Effector CD8-positive, alpha-beta T cell (primary cell): ENCODE measurements at regions not wholly inside any gene's neighbourhood (a gene's known extent, or its start where the extent isn't known, plus 50 kb on each side); places are given as distances from the start of the nearest gene placed in this dataset.
"Not testable (repeated sequence)": the region's sequence is repeated elsewhere in the genome, so short reads cannot be mapped to it uniquely, and the experiment has no call there.

Source experiments
- DNase-seq: peaks from one replicate; lab custom pipeline; 2025; lab: John Stamatoyannopoulos, UW

DNA sequence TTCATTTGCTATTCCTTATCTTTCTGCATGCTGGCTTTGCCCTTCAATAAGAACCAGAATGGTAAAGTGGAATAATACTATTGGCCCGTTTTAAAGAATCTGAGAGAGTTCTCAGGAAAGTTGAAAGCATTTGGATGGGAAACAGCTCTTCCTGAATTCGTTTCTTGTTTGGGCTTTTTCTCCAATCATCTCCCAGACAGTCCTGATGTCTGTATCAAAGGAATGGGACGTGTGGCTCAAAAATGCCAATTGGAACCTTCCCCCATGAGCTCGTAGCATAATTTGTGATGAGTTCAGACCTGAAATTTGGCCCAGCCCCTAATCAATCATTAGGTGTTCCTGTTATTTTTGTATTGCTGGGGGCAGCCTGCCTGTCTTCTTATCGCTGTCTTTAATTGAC lies 75.8 kb upstream of the BACH2 start:
- no peak for DNase-seq

DNA sequence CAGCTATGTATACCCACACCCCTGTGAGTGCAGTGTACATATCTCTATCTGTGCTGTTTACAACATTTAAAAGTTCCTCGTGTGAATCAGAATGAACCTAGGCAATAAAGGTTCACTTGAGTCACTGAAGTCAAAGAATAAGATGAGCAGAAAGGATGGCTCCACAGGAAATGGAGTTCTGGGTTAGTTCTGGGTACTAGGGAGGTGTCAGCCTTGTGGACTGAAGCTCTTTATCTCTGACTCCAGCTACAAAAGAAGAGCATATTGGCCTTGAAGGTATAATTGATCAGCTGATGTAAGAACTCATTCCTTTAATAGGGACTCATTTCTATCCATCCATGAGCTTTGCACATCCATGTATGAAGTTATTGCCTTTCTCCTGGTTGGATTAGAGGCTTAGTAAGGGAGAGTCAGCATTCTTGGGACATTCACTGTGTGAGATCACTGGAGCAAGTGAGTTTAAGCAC lies 73.9 kb upstream of the BACH2 start:
- DNase-seq = no peak

DNA sequence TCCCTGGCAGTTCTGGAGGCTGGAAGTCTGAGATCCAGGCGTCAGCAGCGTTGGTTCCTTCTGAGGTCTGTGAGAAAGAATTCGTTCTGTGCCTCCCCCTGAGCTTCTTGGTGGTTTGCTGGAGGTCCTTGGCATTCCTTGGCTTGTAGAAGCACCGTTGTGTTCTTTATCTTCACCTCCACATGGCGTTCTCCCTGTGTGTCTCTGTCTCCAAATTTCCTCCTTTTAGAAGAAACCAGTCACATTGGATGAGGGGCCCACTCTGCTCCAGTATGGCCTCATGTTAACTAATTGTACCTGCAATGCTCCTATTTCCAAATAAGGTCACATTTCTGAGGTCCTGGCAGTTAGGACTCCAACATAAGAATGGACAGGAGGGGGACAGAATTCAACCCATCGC lies 73.0 kb upstream of the BACH2 start:
- DNase-seq = no peak

DNA sequence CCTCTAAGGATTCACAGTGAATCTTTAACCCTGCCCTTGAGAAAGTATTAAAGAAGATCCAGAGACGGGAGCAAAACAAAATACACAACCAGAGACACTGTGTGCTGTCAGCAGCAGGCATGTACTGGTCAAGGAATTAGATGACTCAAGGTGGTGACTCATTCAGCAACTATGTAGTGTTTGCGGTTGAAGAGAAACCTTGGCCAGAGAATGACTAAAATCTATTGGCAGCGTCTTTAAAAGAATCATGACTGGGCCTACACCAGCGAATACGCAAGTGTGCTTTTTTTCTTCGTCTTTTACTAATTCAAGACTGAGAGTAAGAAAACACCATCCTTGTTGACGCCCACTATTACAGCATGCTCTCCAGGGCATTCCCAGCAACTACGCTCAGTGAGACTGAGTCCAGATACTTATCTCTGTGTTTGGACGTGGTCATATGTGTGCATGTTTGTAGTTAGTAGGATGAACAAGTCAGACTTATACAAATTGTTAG lies 72.4 kb upstream of the BACH2 start:
- DNase-seq = no peak

DNA sequence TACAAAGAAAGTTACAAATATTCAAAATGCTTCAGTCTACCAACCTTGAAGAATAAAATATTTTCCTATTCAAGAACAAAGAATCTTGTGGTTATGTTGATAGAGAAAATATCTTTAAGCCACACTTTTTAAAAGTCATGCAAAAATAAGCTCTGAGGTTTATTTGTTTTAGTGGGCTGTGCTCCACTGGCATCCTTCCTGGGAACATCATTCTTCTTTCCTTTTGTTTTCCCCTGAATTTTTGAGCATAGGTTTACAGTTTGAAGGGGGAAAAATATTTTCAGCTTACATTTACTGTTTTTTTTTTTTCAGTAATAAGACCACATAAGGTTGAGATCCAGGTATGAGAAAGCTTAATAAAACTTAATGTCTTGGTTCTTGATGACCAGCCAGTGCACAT lies 72.0 kb upstream of the BACH2 start:
- no peak for DNase-seq

DNA sequence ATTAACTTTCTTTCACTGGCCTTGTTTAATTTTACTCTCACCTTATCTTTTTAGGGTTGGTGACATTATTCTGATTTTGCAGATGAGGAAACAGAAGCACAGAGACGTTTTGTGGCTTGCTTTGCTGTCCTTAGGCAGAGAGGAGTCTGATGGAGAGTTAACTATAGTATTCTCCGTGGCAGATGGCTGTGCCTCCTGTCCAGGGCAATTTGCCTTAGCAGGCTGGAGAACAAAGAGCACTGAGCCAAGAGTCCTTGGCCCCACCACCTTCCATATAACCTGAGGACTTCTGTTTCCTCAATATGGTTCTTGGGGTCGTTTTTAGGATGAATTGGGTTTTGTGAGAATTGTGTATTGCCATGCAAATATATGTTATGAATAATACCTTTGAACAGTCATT lies 71.4 kb upstream of the BACH2 start:
- no peak for DNase-seq

DNA sequence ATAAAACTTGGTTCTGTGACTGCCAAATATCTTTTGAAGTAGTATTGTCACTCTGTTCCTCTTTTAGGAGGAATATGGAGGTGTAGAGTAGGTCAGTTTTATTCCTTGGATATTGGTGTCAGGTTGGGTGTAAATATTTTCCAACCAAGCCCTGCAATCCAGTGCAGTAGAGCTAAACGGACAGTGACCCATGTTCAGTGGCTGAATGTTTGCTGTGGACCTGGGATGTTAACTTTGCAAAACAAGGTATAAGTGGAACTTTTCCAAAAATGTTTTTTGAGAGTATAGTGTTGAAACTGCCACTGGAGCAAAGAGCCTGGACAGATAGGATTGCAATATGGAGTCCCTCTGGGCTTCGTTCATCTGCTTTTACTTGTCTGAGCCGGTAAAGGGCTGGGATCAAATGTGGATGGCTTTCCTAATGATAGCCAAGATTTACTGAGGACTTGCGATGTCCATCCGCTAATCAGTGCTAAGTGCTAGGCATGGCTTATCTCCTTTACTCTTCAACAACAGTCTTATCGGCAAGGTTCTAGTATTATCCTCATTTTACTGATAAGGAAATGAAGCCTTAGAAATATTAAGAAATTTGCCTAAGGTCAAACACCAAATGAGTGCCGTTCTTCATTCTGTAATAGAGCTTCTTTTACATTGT lies 69.0 kb upstream of the BACH2 start:
- no peak for DNase-seq

DNA sequence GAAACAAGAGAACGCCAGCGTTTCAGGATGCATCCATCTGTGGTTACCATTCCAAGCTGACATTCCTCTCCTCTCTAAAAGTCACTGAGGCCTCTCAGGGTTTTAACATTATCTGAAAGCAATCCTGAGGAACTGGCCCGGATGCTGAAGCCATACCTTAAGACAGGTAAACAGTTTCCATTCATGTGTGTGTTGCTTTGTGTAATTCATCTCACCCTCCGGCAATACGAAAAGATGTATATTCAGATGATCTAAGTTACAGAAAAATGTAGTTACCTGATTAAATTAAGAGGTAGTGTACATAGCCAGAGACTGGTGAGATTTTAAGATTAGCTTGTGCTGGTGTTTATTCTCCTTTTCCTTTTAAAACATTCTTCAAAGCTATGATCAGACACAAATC lies 68.4 kb upstream of the BACH2 start:
- no peak for DNase-seq

DNA sequence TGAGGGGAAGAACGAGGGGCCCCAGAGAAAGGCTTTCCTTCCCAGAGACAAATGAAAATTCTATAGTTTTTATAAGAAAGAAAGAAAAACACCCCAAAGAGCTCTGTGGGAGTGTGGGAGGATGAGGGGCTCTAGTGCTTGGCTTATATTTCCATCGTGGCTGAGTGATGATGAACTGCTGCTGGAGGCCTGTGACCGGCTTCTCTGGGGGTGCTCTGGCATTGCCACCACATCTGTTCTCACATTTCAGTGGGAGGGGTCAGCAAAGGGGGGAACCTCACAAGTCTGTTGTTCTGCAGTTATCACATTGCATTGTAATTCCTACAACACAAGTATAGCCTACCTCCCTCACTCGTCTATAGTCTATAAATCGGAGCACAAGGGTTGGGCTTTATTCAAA lies 67.6 kb upstream of the BACH2 start:
- no peak for DNase-seq

DNA sequence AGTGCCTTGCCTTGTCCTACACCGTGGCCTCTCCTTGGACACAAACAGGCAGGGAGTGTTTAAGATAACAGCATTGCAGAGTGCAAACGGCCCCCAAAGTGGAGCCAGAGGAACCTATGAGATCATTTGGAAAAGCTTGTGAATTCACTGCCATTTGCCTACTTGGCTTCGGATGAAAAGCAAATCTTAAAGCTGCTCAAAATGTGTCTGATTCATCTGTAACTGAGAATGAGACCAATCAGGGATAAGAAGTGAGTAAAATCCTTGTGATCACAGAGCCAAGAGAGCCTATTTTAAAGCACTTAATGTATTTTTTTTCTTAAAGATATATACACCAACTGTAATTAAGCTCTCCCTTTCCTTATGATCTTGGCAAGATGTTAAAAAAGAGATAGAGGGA lies 65.7 kb upstream of the BACH2 start:
- no peak for DNase-seq

DNA sequence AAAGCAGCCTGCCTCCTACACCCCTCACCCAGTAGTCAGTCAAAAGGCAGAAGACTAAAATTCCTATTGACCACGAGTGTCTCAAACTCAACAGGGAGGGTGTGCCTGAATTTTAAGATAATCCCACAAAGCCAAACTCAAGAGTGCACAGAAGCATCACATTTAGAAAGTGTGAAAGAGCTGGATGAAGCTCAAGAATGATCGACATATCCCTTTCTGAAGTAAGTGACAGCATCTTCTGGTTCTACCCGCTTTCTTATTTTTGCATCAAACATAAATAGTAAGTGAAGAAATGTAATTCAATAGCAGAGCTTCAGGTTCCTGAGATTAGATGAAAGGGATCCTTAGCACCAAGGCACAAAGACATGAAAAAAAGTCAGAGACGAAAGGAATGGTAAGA lies 64.5 kb upstream of the BACH2 start:
- DNase-seq = no peak

DNA sequence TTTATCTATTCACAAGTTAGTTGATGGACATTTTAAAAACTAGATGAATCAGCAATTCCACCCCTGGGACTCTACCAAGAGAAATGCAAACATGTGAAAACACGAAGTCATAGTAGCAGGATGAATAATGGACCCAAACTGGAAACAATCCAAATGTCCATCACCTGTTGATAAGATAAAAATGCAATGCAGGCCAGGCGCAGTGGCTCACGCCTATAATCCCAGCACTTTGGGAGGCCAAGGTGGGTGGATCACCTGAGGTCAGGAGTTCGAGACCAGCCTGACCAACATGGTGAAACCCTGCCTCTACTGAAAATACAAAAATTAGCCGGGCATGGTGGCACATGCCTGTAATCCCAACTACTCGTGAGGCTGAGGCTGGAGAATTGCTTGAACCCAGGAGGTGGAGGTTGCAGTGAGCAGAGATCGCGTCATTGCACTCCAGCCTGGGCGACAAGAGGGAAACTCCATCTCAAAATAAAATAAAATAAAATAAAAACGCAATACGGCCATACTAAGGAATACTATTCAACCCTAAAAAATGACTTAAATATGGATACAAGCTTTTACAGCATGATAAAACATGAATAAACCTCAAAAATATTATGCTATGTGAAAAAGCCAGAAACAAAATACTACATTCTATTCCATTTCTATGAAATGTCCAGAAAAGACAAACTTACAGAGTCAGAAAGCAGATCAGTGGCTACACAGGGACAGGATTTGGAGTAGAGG lies 61.6 kb upstream of the BACH2 start:
- DNase-seq = not testable (repeated sequence)

DNA sequence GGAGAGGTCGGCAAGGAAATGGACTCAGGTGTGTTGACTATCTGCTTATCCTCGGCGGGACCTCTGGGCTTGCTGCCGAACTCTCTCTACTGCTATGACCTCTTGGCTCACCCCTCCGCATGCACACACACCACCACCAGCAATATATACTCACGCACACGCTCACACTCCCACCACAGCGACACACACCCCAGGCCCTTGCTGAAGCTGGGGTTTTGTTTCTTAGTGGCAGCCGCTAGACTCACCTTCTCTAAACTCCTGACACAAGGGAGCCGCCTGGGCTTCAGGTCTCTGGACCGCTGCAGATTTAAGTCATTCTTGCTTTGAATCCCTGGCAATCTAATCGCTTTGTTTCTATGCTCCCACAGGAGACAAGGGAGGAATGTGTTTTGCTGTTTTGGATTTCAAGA lies 59.4 kb upstream of the BACH2 start:
- DNase-seq = no peak

DNA sequence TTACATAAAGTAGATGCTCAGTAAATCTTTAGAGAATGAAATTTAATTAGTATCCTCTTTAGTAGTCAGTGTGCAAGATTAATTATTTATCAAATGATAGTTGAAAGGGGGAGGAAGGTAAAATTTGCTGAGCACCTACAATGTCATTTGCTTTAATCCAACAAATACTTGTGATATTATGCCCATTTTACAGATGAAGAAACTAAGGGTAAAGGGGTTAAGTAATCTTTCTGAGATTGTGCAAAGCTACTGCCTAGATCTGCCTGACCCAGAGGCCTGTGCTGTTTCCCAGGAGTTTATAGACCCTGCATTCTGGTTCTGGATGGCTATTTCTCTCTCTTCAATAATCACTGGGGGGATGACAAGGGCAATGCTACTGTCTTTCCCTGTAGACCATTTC lies 58.3 kb upstream of the BACH2 start:
- no peak for DNase-seq

DNA sequence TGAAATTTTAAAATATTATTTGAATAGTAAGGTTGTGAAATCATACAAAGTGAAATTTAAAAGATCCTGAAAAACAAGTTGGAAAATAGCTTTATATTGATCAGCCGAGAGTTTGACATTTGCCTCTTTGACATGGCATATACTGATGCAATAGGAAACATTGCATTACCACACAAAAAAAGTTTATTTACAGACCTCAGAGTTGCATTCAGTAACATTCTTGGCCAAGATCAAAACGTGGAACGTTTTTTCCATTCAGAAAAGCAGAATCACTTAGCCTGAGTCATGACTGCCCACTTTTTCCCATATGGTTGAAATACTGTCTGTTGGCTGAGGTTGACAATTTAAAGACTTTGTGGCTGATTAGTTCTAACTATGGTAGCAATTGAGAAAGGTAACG lies 55.1 kb upstream of the BACH2 start:
- no peak for DNase-seq

DNA sequence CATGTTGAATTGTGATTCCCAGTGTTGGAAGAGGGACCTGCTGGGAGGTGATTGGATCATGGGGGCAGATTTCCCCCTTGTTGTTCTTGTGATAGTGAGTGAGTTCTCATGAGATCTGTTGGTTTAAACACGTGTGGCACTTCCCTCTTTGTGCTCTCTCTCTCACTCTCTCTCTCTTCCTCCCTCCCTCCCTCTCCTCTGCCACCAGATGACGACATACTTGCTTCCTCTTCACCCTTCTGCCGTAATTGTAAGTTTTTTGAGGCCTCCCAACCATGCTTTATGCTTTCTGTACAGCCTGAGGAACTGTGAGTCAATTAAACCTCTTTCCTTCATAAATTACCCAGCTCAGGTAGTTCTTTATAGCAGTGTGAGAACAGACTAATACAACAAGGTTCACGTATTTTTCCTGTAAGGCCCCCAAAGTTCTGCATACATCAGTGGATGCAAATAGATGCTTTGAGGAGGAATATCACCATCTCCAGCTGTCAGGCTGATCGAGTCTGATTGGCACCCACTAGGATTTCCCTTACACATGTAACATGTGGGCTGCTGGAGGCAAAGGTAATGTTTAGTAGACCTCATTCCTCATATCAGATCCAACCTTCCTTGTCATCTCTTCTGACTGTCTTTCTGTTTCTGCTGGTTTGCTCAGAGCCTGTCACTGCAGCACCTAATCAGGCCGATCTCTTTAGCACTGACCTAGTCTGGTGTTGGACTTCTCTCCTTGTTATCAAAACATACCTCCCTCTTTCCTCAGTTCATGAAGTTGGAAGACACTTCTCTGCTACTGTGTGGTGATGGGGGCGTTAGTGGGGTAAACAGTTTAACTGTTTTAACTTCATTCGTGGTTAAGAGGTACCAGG lies 54.3 kb upstream of the BACH2 start:
- DNase-seq = no peak

DNA sequence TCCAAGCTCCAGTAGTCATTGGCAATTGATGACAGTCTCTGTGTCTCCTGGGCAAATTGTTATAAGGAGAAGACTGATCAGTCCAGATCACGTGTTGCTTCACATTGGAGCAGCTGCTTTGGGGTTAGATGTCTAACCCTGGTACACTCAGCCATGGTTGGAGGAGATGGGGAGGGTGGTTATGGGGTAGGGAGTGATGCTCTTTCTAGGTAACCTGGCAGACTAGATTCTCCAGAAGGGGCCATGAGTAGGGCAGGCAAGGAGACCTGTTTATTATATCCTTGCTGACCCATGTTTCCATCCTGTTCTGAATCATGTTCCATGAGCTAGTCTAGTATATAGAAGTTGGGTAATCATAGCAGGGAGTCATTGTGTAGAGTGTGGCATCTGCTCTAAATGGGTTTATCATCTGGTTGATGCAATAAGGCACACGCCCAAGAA lies 50.8 kb upstream of the BACH2 start:
- DNase-seq = no peak

DNA sequence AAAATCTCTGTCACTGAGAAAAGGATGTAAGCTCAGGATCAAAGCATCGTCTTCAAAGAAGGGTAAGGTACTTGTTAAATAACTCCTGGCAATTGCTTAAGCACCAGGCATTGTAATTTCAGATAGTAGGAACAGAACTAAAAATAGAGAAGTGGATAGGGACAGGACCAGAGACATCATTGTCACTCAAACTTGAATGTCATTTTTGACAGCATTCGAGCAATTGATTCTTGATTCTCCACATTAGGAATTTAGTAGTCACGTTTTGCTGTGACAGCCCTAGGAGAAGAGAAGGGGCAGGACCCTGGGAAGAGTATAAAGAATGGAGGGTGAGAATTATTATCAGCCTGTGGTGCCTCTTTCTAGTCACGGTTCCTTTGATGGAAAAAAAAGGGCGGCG lies 50.1 kb upstream of the BACH2 start:
- no peak for DNase-seq
